Type B pancreatic cell (in vitro differentiated cells): ENCODE measurements at regions not wholly inside any gene's neighbourhood (a gene's known extent, or its start where the extent isn't known, plus 50 kb on each side); places are given as distances from the start of the nearest gene placed in this dataset.

Experiments used
- DNase-seq: peaks from one replicate; pipeline ENCODE4 v3.0.0; 2021; ENCODE audit warnings: mixed read lengths; ENCODE audit not compliant: unreplicated experiment; ENCODE audit errors: extremely low spot score
- H3K27ac Mint-ChIP-seq: 2 replicates; pipeline ENCODE4 v1.8.0; 2021; ENCODE audit warnings: mild to moderate bottlenecking, mixed read lengths
- H3K27me3 Mint-ChIP-seq: 2 replicates; pipeline ENCODE4 v1.8.0; 2021; ENCODE audit warnings: mixed read lengths
- H3K36me3 Mint-ChIP-seq: 2 replicates; pipeline ENCODE4 v1.8.0; 2021; ENCODE audit warnings: mixed read lengths
- H3K4me1 Mint-ChIP-seq: one replicate; pipeline ENCODE4 v1.8.0; 2021; ENCODE audit warnings: mixed read lengths; ENCODE audit not compliant: unreplicated experiment
- H3K4me3 Mint-ChIP-seq: 2 replicates; pipeline ENCODE4 v1.8.0; 2021; ENCODE audit warnings: mild to moderate bottlenecking, mixed read lengths
- H3K9me3 Mint-ChIP-seq: 2 replicates; pipeline ENCODE4 v1.8.0; 2021; ENCODE audit warnings: mixed read lengths
- TF ChIP-seq, protein P1 (sequence below): fragments of 200-600 bp; sonication (generic); conservative IDR thresholded peaks from 2 replicates; pipeline ENCODE4 v1.5.0; 2021; ENCODE audit warnings: antibody characterized with exemption, mild to moderate bottlenecking

- Mint-ChIP-seq H3K27ac (no peak overlapping the region), H3K4me3 (no peak overlapping the region), H3K9me3 (peaks cover 8% of the 10 kb centered on the region), H3K27me3 (peaks cover 18% of the 10 kb centered on the region), H3K36me3 (no peaks in the 10 kb centered on the region), H3K4me1 (peaks cover 19% of the 10 kb centered on the region)
- TF ChIP-seq, protein P1, sequence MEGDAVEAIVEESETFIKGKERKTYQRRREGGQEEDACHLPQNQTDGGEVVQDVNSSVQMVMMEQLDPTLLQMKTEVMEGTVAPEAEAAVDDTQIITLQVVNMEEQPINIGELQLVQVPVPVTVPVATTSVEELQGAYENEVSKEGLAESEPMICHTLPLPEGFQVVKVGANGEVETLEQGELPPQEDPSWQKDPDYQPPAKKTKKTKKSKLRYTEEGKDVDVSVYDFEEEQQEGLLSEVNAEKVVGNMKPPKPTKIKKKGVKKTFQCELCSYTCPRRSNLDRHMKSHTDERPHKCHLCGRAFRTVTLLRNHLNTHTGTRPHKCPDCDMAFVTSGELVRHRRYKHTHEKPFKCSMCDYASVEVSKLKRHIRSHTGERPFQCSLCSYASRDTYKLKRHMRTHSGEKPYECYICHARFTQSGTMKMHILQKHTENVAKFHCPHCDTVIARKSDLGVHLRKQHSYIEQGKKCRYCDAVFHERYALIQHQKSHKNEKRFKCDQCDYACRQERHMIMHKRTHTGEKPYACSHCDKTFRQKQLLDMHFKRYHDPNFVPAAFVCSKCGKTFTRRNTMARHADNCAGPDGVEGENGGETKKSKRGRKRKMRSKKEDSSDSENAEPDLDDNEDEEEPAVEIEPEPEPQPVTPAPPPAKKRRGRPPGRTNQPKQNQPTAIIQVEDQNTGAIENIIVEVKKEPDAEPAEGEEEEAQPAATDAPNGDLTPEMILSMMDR, result no peak
- DNase-seq, result peak; percentile 36
These were observed 198.8 kb downstream of the NDUFA10 start for GRCh38 chr2:239826376-239826775.

DNA sequence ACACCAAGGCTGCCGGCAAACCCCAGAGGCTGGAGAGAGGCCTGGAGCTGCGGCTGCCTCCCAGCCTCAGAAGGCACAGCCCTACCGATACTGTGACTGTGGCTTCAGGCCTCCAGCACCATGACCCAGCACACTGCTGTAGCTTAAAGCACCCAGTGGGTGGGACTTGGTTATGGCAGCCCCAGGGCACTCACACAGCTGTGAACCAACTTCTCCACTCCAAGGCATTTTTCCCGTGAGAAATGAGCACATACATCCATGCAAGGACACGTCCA lies 199.5 kb downstream of the NDUFA10 start:
- no peaks in the 10 kb centered on the region for H3K36me3 Mint-ChIP-seq
- DNase-seq, result peak; percentile 56
- H3K4me3 Mint-ChIP-seq, result no peak overlapping the region
- peaks cover 8% of the 10 kb centered on the region for H3K9me3 Mint-ChIP-seq
- H3K27ac Mint-ChIP-seq, result no peak overlapping the region
- peaks cover 16% of the 10 kb centered on the region for H3K27me3 Mint-ChIP-seq
- TF ChIP-seq, protein P1, result no peak
- H3K4me1 Mint-ChIP-seq, result peaks cover 17% of the 10 kb centered on the region

GRCh38 chr2:239824866-239825704 lies 200.1 kb downstream of the NDUFA10 start:
- peaks cover 15% of the 10 kb centered on the region for H3K4me1 Mint-ChIP-seq
- H3K4me3 Mint-ChIP-seq, result no peak overlapping the region
- TF ChIP-seq, protein P1, result no peak
- peak; percentile 37 for DNase-seq
- peaks cover 8% of the 10 kb centered on the region for H3K9me3 Mint-ChIP-seq
- H3K36me3 Mint-ChIP-seq, result no peaks in the 10 kb centered on the region
- peaks cover 14% of the 10 kb centered on the region for H3K27me3 Mint-ChIP-seq
- H3K27ac Mint-ChIP-seq, result no peak overlapping the region

- peaks cover 15% of the 10 kb centered on the region for H3K4me1 Mint-ChIP-seq
- H3K36me3 Mint-ChIP-seq, result no peaks in the 10 kb centered on the region
- no peak overlapping the region for H3K27ac Mint-ChIP-seq
- H3K9me3 Mint-ChIP-seq, result peaks cover 8% of the 10 kb centered on the region
- no peak overlapping the region for H3K4me3 Mint-ChIP-seq
- peaks cover 14% of the 10 kb centered on the region for H3K27me3 Mint-ChIP-seq
- peak; percentile 58 for DNase-seq
- TF ChIP-seq, protein P1, result peak; percentile 61
These were observed 201.0 kb downstream of the NDUFA10 start for GRCh38 chr2:239824046-239824694.

DNA sequence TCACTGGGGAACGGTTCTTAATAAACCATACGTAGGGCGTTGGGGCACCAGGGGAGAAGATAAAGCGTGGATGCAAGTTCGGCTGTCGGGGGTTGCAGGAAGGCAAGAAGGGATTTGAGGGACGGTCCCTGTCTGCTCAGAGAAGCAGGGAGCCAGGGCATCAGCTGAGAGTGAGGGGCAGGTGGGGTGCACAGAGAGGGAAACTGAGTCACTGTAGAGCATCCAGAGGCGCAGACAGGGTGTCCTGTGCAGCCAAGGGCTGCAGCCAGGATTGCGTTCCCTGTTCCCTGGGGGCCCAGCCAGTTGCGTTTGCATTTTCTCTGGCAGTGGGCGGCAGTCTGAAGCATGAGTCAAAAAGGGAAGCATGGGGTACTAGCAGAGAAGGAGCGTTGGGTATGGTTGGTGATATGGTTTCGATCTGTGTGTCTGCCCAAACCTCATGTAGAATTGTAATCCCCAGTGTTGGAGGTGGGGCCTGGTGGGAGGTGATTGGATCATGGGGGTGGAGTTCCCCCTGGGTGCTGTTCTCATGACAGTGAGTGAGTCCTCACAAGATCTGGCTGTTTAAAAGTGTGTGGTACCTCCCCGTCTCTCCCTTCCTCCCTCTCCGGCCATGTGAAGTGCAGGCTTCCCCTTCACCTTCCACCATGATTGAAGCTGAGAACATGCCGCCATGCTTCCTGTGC lies 202.9 kb downstream of the NDUFA10 start:
- Mint-ChIP-seq H3K9me3 (peaks cover 8% of the 10 kb centered on the region), H3K27me3 (peaks cover 14% of the 10 kb centered on the region), H3K4me1 (peaks cover 10% of the 10 kb centered on the region), H3K27ac (no peak overlapping the region), H3K4me3 (no peak overlapping the region), H3K36me3 (no peaks in the 10 kb centered on the region)
- DNase-seq, result peak; percentile 44
- TF ChIP-seq, protein P1, result no peak
